Trophoblast cell (in vitro differentiated cells and primary cell): ENCODE measurements at regions not wholly inside any gene's neighbourhood (a gene's known extent, or its start where the extent isn't known, plus 50 kb on each side); places are given as distances from the start of the nearest gene placed in this dataset.

Experiments
- DNase-seq, 2 donors: peaks; one replicate each; pipeline ENCODE4 v3.0.0-alpha.2; 2016
- H2AFZ ChIP-seq: 2 replicates; pipeline ENCODE4 v1.6.1; 2013; ENCODE audit warnings: low read length, moderate library complexity, mild to moderate bottlenecking; ENCODE audit not compliant: insufficient read depth, poor library complexity
- H2AK5ac ChIP-seq: 2 replicates; pipeline ENCODE4 v1.6.1; 2013; ENCODE audit warnings: mild to moderate bottlenecking, low read length
- H2BK120ac ChIP-seq: 2 replicates; pipeline ENCODE4 v1.6.1; 2013; ENCODE audit warnings: low read length, mild to moderate bottlenecking, moderate library complexity; ENCODE audit not compliant: insufficient read depth, poor library complexity
- H2BK12ac ChIP-seq: 2 replicates; pipeline ENCODE4 v1.6.1; 2013; ENCODE audit warnings: mild to moderate bottlenecking, low read length, moderate library complexity
- H2BK5ac ChIP-seq: 2 replicates; pipeline ENCODE4 v1.6.1; 2013; ENCODE audit warnings: low read length, low read depth, moderate library complexity, mild to moderate bottlenecking; ENCODE audit not compliant: poor library complexity
- H3K14ac ChIP-seq: 2 replicates; pipeline ENCODE4 v1.6.1; 2013; ENCODE audit warnings: mild to moderate bottlenecking, low read length
- H3K18ac ChIP-seq: 2 replicates; pipeline ENCODE4 v1.6.1; 2013; ENCODE audit warnings: mild to moderate bottlenecking, low read length
- H3K23ac ChIP-seq: 2 replicates; pipeline ENCODE4 v1.6.1; 2013; ENCODE audit warnings: low read length
- H3K27ac ChIP-seq: 2 replicates; pipeline ENCODE4 v1.5.1; 2013; ENCODE audit warnings: low read depth, mild to moderate bottlenecking, inconsistent platforms, low read length, moderate library complexity
- H3K27me3 ChIP-seq: 2 replicates; pipeline ENCODE4 v1.6.1; 2013; ENCODE audit warnings: inconsistent platforms, mild to moderate bottlenecking, low read length, moderate library complexity; ENCODE audit not compliant: insufficient read depth
- H3K36me3 ChIP-seq, 2 experiments: 1 replicate in 1 of 2; 2 replicates in 1 of 2; pipeline ENCODE4 v1.6.1; 2013; ENCODE audit warnings: low read length in 2 of 2, mild to moderate bottlenecking in 2 of 2, moderate library complexity in 1 of 2; ENCODE audit not compliant: insufficient read depth in 2 of 2, control insufficient read depth in 1 of 2
- H3K4ac ChIP-seq: 2 replicates; pipeline ENCODE4 v1.6.1; 2013; ENCODE audit warnings: low read depth, mild to moderate bottlenecking, low read length, moderate library complexity
- H3K4me1 ChIP-seq, 2 experiments: 1 replicate in 1 of 2; 2 replicates in 1 of 2; pipeline ENCODE4 v1.6.1; 2013; ENCODE audit warnings: low read length in 2 of 2, mild to moderate bottlenecking in 2 of 2, moderate library complexity in 1 of 2; ENCODE audit not compliant: insufficient read depth in 2 of 2, control insufficient read depth in 1 of 2
- H3K4me2 ChIP-seq: 2 replicates; pipeline ENCODE4 v1.6.1; 2013; ENCODE audit warnings: inconsistent platforms, mild to moderate bottlenecking, low read length, moderate library complexity
- H3K4me3 ChIP-seq: 2 replicates; pipeline ENCODE4 v1.5.1; 2013; ENCODE audit warnings: mild to moderate bottlenecking, low read depth, low read length, inconsistent platforms
- H3K79me1 ChIP-seq: one replicate; pipeline ENCODE4 v1.6.1; 2013; ENCODE audit warnings: low read length
- H3K79me2 ChIP-seq: 2 replicates; pipeline ENCODE4 v1.6.1; 2013; ENCODE audit warnings: low read length, mild to moderate bottlenecking; ENCODE audit not compliant: control insufficient read depth, insufficient read depth, poor library complexity
- H3K9ac ChIP-seq: 2 replicates; pipeline ENCODE4 v1.6.1; 2013; ENCODE audit warnings: mild to moderate bottlenecking, low read length
- H3K9me3 ChIP-seq: 2 replicates; pipeline ENCODE4 v1.6.1; 2013; ENCODE audit warnings: low read depth, mild to moderate bottlenecking, control low read depth, inconsistent platforms, low read length; ENCODE audit not compliant: insufficient read depth
- H4K12ac ChIP-seq: 2 replicates; pipeline ENCODE4 v1.6.1; 2013; ENCODE audit warnings: low read depth, mild to moderate bottlenecking, low read length, moderate library complexity
- H4K8ac ChIP-seq: 2 replicates; pipeline ENCODE4 v1.6.1; 2013; ENCODE audit warnings: low read depth, mild to moderate bottlenecking, low read length, moderate library complexity
- H4K91ac ChIP-seq: one replicate; pipeline ENCODE4 v1.6.1; 2013; ENCODE audit warnings: low read depth, mild to moderate bottlenecking, low read length, moderate library complexity
- WGBS: extraction: QIAGEN DNeasy Blood & Tissue Kit; methylation state at CpG from one replicate; pipeline ENCODE4 v1.1.7; 2013; ENCODE audit warnings: missing lambda C conversion rate; ENCODE audit not compliant: insufficient read length, insufficient coverage; ENCODE audit errors: extremely low coverage; 5-methylcytosine and 5-hydroxymethylcytosine counted together

DNA sequence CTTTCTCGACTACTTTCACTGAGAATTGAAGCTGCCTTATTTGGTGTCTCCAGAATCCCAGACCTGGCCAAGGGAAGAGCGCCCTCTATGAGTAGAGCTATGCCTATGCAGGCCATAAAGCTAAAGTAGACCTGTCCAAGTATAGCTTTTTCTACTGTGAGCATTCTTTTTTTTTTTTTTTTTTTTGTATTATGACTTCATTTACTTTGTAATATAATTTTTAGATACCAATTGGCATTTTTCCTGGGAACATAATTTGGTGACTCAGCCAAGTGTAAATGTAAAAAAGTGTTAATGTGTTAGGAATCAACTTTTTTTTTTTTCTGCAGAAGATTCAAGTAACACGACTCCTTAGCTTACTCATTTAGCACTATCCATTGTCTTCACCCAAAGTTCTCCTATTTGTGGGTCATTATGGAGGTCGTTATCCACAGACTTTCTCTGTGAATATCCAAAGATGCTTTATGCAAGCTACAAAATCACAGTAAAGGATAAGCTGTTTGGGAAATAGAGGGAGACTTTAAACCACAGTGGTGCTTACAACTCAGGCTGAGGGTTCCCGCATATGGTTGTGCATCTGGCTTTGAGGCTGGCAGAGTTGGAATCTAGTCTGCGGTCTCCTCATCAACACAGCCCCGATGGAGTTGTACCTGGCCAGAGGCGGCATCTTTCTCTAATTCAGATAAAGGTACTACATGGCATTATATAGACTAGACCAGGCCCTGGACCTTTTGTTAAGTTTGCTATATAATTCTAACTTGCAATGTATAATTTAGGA is 1040.2 kb upstream of the SORCS1 start:
- H4K12ac ChIP-seq = no peak overlapping the region
- H3K4ac ChIP-seq = no peak overlapping the region
- no peak overlapping the region for H2BK5ac ChIP-seq
- H3K4me3 ChIP-seq = no peak overlapping the region
- no peak overlapping the region for H3K23ac ChIP-seq
- no peaks in the 10 kb centered on the region for H3K79me1 ChIP-seq
- no peak overlapping the region for H2AK5ac ChIP-seq
- no peak overlapping the region for H3K14ac ChIP-seq
- H3K4me1 ChIP-seq = peaks cover 0 to 4% of the 10 kb centered on the region in 2 experiments
- no peak overlapping the region for H3K9ac ChIP-seq
- H3K18ac ChIP-seq = no peak overlapping the region
- H3K79me2 ChIP-seq = no peaks in the 10 kb centered on the region
- H2BK120ac ChIP-seq = no peak overlapping the region
- peaks cover 0 to 3% of the 10 kb centered on the region in 2 experiments for H3K36me3 ChIP-seq
- H3K9me3 ChIP-seq = no peaks in the 10 kb centered on the region
- no peak overlapping the region for H4K91ac ChIP-seq
- H4K8ac ChIP-seq = no peak overlapping the region
- H2BK12ac ChIP-seq = no peak overlapping the region
- H3K27me3 ChIP-seq = no peaks in the 10 kb centered on the region
- no peak overlapping the region for H2AFZ ChIP-seq
- H3K27ac ChIP-seq = no peak overlapping the region
- peak in 1 of 2 donors; percentile 37 for DNase-seq
- no peak overlapping the region for H3K4me2 ChIP-seq
- WGBS = no CpG with 5 or more reads among the region's 8 CpGs

DNA sequence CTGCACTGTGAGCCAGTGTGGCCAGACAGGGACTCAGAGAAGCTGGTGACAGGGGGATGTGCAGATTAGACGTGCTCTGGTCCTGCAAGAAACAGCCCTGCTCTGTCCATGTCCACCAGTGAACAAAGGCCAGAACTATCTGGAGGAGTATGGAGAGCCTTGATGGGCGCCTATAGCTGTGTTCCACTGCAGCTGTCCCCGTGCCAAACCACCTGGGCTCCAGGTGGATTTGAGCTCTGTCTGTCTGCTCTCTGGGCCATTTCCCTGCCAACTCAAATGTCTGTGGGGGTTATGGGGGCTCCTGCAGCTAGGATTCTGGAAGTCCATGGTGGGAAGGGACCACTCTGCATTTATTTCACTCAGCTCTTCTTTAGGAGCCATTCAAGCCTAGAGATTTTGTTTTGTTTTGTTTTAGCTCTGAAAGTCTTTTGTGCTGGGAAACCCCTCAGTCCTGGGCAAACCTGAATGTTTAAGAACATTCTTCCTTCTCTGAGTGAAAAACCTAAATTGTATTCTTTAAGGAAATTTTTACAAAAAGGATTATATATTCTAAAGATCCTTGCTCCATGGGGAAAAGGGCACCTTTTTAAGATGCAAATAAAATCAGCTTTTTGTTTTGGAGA is 1039.5 kb upstream of the SORCS1 start:
- H3K9me3 ChIP-seq = no peaks in the 10 kb centered on the region
- DNase-seq = no peak
- no peaks in the 10 kb centered on the region for H3K27me3 ChIP-seq
- H4K12ac ChIP-seq = no peak overlapping the region
- H2AFZ ChIP-seq = no peak overlapping the region
- no peak overlapping the region for H3K14ac ChIP-seq
- peaks cover 0 to 4% of the 10 kb centered on the region in 2 experiments for H3K4me1 ChIP-seq
- peaks cover 0 to 3% of the 10 kb centered on the region in 2 experiments for H3K36me3 ChIP-seq
- H2BK12ac ChIP-seq = peak overlapping the region; percentile 44
- H3K9ac ChIP-seq = no peak overlapping the region
- no peak overlapping the region for H4K8ac ChIP-seq
- H3K79me1 ChIP-seq = no peaks in the 10 kb centered on the region
- no peak overlapping the region for H3K4ac ChIP-seq
- no peak overlapping the region for H2BK120ac ChIP-seq
- no peak overlapping the region for H2BK5ac ChIP-seq
- no peak overlapping the region for H3K18ac ChIP-seq
- no peak overlapping the region for H3K4me3 ChIP-seq
- H2AK5ac ChIP-seq = no peak overlapping the region
- H4K91ac ChIP-seq = no peak overlapping the region
- no peaks in the 10 kb centered on the region for H3K79me2 ChIP-seq
- no CpG with 5 or more reads among the region's 3 CpGs for WGBS
- no peak overlapping the region for H3K27ac ChIP-seq
- no peak overlapping the region for H3K4me2 ChIP-seq
- H3K23ac ChIP-seq = no peak overlapping the region

DNA sequence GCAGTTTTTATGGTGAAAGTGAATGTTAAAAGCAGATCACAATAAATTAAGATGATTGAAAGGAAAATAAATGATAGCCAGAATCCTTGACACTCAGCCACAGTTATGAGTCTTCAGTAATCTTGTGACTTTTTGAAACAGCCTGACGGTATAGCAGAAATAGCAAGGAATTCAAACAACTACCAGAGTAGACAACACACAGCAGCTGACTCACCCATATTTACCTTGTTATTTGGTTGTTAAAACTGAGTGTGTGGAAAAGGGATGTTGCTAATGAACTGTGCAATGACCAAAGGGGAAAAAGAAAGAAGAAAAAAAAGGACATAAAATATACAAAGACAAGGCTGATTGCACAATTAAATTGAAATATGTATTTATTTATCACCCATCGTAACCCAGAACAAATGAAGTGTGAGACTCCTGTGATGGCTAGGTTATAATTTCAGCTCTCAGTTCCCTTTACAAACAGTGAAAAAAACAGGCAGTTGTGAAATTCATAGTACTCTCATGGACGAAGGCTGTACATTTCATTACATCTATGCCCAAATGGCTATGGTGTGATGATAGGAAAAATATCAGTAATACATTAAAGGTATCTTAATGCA is 1023.0 kb upstream of the SORCS1 start:
- Histone ChIP-seq H2BK12ac (no peak overlapping the region), H3K9me3 (no peaks in the 10 kb centered on the region), H4K8ac (no peak overlapping the region), H2BK120ac (no peak overlapping the region), H3K14ac (no peak overlapping the region), H3K27ac (no peak overlapping the region), H4K12ac (no peak overlapping the region), H4K91ac (no peak overlapping the region), H3K36me3 (no peaks in the 10 kb centered on the region), H3K18ac (no peak overlapping the region), H2AK5ac (no peak overlapping the region), H3K4me2 (no peak overlapping the region), H3K9ac (no peak overlapping the region), H3K4me1 (no peaks in the 10 kb centered on the region), H3K27me3 (no peaks in the 10 kb centered on the region), H3K79me1 (no peaks in the 10 kb centered on the region), H3K79me2 (no peaks in the 10 kb centered on the region), H3K23ac (no peak overlapping the region), H2BK5ac (no peak overlapping the region), H3K4me3 (no peak overlapping the region), H2AFZ (no peak overlapping the region), H3K4ac (no peak overlapping the region)
- no peak for DNase-seq
- no CpG with 5 or more reads among the region's 3 CpGs for whole genome bisulfite sequencing

DNA sequence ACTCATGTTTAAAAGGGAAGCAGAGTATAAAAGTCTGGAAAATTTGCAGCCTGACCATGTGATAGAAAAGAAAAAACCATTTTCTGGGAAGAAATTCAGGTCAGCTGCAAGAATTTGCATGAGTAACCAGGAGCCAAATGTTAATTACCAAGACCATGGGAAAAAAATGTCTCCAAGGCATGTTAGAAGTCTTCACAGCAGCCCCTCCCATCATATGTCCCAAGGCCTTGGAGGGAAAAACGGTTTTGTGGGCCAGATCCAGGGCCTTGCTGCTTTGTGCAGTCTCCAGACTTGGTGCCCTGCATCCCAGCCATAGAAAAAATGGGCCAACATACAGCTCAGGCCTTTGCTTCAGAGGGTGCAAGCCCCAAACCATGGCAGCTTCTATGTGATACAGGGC is 1019.6 kb upstream of the SORCS1 start:
- no peak overlapping the region for H3K4ac ChIP-seq
- no peak overlapping the region for H4K91ac ChIP-seq
- no peaks in the 10 kb centered on the region for H3K36me3 ChIP-seq
- WGBS = no CpG with 5 or more reads among the region's 1 CpG
- H4K12ac ChIP-seq = no peak overlapping the region
- no peak overlapping the region for H2BK5ac ChIP-seq
- H4K8ac ChIP-seq = no peak overlapping the region
- H3K4me1 ChIP-seq = peaks cover 0 to 1% of the 10 kb centered on the region in 2 experiments
- H3K14ac ChIP-seq = no peak overlapping the region
- H2AK5ac ChIP-seq = no peak overlapping the region
- no peaks in the 10 kb centered on the region for H3K79me2 ChIP-seq
- H3K9me3 ChIP-seq = no peaks in the 10 kb centered on the region
- H3K23ac ChIP-seq = no peak overlapping the region
- H3K27ac ChIP-seq = no peak overlapping the region
- H3K4me2 ChIP-seq = no peak overlapping the region
- no peak overlapping the region for H2BK12ac ChIP-seq
- no peak overlapping the region for H2BK120ac ChIP-seq
- no peak overlapping the region for H3K4me3 ChIP-seq
- H3K27me3 ChIP-seq = no peaks in the 10 kb centered on the region
- no peak overlapping the region for H3K9ac ChIP-seq
- H3K79me1 ChIP-seq = no peaks in the 10 kb centered on the region
- H2AFZ ChIP-seq = no peak overlapping the region
- no peak overlapping the region for H3K18ac ChIP-seq
- DNase-seq = no peak
